ENCODE measurements at regions not wholly inside any gene's neighbourhood (a gene's known extent, or its start where the extent isn't known, plus 50 kb on each side); places are given as distances from the start of the nearest gene placed in this dataset.
"Not testable (repeated sequence)": the region's sequence is repeated elsewhere in the genome, so short reads cannot be mapped to it uniquely, and the experiment has no call there.

GRCh38 chr2:3104958-3105813 is 272.4 kb downstream of the EIPR1 start:
- TF ChIP-seq PATZ1 (CRISPR knock-in tag; IDR thresholded peaks at IDR 0.05; ENCODE audit: borderline replicate concordance); RARB (CRISPR knock-in tag; IDR thresholded peaks at IDR 0.05); TOX (CRISPR knock-in tag; IDR thresholded peaks at IDR 0.05; ENCODE audit: borderline replicate concordance); ZFP30 (CRISPR knock-in tag; IDR thresholded peaks at IDR 0.05): not testable (repeated sequence)
- 0 out of 2 replicates have a peak, but pooled peaks have one; percentile 17 for TF ChIP-seq CSDC2 (CRISPR knock-in tag; IDR thresholded peaks at IDR 0.05)
- peak; percentile 86; the same call in 1 of the 2 replicates for TF ChIP-seq ZNF565 (CRISPR knock-in tag; conservative IDR thresholded peaks at IDR 0.05; ENCODE audit: low read depth)
- TF ChIP-seq GLIS3 (CRISPR knock-in tag; IDR thresholded peaks at IDR 0.05), result peak; percentile 41; the same call in 1 of the 2 replicates
- TF ChIP-seq, protein P1, sequence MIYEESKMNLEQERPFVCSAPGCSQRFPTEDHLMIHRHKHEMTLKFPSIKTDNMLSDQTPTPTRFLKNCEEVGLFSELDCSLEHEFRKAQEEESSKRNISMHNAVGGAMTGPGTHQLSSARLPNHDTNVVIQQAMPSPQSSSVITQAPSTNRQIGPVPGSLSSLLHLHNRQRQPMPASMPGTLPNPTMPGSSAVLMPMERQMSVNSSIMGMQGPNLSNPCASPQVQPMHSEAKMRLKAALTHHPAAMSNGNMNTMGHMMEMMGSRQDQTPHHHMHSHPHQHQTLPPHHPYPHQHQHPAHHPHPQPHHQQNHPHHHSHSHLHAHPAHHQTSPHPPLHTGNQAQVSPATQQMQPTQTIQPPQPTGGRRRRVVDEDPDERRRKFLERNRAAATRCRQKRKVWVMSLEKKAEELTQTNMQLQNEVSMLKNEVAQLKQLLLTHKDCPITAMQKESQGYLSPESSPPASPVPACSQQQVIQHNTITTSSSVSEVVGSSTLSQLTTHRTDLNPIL (CRISPR knock-in tag; IDR thresholded peaks at IDR 0.05; ENCODE audit: low read depth), result not testable (repeated sequence)
- TF ChIP-seq ZNF70 (CRISPR knock-in tag; IDR thresholded peaks at IDR 0.05), result peak; percentile 68
- TF ChIP-seq ZFP3 (CRISPR knock-in tag; IDR thresholded peaks at IDR 0.05), result 0 out of 2 replicates have a peak, but pooled peaks have one; percentile 72
- peak; percentile 96 for TF ChIP-seq TSHZ2 (CRISPR knock-in tag; IDR thresholded peaks at IDR 0.05)
- peak; percentile 76; the same call in 1 of the 2 replicates for TF ChIP-seq ARNTL (CRISPR knock-in tag; IDR thresholded peaks at IDR 0.05; ENCODE audit: borderline replicate concordance, low read depth)
- peak; percentile 96 for TF ChIP-seq PPARA (CRISPR knock-in tag; IDR thresholded peaks at IDR 0.05; ENCODE audit: borderline replicate concordance)

Measured in SK-N-SH treated with all-trans-retinoic acid at 6 μM for 48 hours (cell line).